H1 (cell line): ENCODE measurements at regions not wholly inside any gene's neighbourhood (a gene's known extent, or its start where the extent isn't known, plus 50 kb on each side); places are given as distances from the start of the nearest gene placed in this dataset.

ENCODE experiments used
- ATF3 ChIP-seq: IDR thresholded peaks from 2 replicates; pipeline ENCODE4 v1.6.1; 2011; ENCODE audit warnings: low read depth, mild to moderate bottlenecking, low read length; ENCODE audit not compliant: insufficient read depth
- CTCF ChIP-seq, 3 experiments: IDR thresholded peaks; 1 replicate in 2 of 3; 2 replicates in 1 of 3; pipeline versions ENCODE4 v1.5.1 to v1.6.1; 2011; ENCODE audit warnings: low read length in 3 of 3, mild to moderate bottlenecking in 3 of 3, inconsistent platforms in 2 of 3, low read depth in 1 of 3, moderate library complexity in 1 of 3; ENCODE audit not compliant: insufficient read depth in 1 of 3; ENCODE audit errors: control extremely low read depth in 1 of 3
- EP300 ChIP-seq, 2 experiments: IDR thresholded peaks; 1 replicate in 1 of 2; 2 replicates in 1 of 2; pipeline ENCODE4 v1.6.1; 2011 to 2012; ENCODE audit warnings: low read depth in 2 of 2, low read length in 2 of 2, mild to moderate bottlenecking in 2 of 2, borderline replicate concordance in 1 of 2, inconsistent platforms in 1 of 2, moderate library complexity in 1 of 2
- SP4 ChIP-seq: IDR thresholded peaks from 2 replicates; pipeline ENCODE4 v1.6.1; 2012; ENCODE audit warnings: low read length, inconsistent platforms

GRCh38 chr12:22740656-22741355 lies 115.8 kb downstream of the ETNK1 start (continued):
- TF ChIP-seq CTCF (IDR thresholded peaks at IDR 0.05; ENCODE audit: control extremely low read depth in 1 of 3, insufficient read depth in 1 of 3, low read depth in 1 of 3, low read length in 3 of 3) (no peak), EP300 (IDR thresholded peaks at IDR 0.05; ENCODE audit: borderline replicate concordance in 1 of 2, low read depth in 2 of 2, low read length in 2 of 2) (no peak), SP4 (no peak), ATF3 (no peak)
- TF ChIP-seq, all 59 proteins: peak for 0
